ENCODE measurements at regions not wholly inside any gene's neighbourhood (a gene's known extent, or its start where the extent isn't known, plus 50 kb on each side); places are given as distances from the start of the nearest gene placed in this dataset.

DNA sequence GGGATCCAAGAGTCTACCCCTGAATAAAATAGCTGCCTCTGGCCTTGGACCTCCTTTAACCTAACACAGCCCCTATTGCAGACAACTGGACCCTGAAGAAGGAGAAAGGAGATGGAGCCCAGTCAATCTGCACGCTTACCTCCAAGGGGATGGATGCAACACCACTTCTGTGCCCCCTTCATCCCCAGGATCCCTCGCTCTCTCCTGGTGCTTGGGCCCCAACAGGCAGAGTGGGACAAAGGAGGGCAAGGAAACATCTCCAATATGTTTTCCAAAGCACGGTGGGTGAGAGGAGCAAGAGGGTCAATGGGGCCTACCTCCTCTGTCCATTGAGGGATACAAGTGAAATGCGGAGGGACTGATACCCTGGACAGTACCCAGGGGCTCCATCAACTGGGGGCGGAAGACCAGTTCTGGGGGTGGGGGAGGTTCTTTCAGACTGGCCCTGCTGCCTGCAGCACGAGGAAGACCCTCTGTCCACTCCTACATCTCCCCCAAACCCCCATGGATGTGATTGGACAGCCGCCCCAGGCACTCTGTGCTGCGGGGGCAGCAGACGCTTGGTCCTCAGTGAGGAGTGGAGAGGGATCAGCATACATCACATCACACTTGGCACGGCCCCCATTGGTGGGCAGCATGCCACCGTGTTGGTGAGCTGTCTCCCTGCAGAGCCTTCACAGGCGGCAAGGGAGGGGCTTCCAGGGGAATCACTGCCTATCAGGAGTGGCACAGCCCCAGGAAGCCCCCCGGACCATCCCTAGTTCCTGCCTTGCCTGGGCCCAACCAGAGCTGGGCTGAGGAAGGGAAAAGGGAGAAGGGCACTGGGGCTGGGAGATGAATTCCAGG is 70.6 kb downstream of the MRPL14 start:
- H3K9me3 ChIP-seq (ENCODE audit: control extremely low read depth in 1 of 3, control insufficient read depth in 2 of 3, insufficient read depth in 1 of 3, low read length in 2 of 3) = peaks cover 0 to 22% (median 4%) of the 10 kb centered on the region in 3 donors
- intact Hi-C loops (cut with micrococcal nuclease) = no loop called here
- H4K20me1 ChIP-seq (ENCODE audit: control insufficient read depth, insufficient read depth, low read length, poor library complexity, severe bottlenecking) = no peaks in the 10 kb centered on the region
- TF ChIP-seq EZH2 (IDR thresholded peaks at IDR 0.05; ENCODE audit: borderline replicate concordance, insufficient read depth, low read depth, low read length, poor library complexity, severe bottlenecking) = no peak
- TF ChIP-seq, protein P1, sequence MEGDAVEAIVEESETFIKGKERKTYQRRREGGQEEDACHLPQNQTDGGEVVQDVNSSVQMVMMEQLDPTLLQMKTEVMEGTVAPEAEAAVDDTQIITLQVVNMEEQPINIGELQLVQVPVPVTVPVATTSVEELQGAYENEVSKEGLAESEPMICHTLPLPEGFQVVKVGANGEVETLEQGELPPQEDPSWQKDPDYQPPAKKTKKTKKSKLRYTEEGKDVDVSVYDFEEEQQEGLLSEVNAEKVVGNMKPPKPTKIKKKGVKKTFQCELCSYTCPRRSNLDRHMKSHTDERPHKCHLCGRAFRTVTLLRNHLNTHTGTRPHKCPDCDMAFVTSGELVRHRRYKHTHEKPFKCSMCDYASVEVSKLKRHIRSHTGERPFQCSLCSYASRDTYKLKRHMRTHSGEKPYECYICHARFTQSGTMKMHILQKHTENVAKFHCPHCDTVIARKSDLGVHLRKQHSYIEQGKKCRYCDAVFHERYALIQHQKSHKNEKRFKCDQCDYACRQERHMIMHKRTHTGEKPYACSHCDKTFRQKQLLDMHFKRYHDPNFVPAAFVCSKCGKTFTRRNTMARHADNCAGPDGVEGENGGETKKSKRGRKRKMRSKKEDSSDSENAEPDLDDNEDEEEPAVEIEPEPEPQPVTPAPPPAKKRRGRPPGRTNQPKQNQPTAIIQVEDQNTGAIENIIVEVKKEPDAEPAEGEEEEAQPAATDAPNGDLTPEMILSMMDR (IDR thresholded peaks at IDR 0.05) = no peak
- DNase-seq (no peak), ATAC-seq (ENCODE audit: low read depth) (no peak)
- peaks cover 0 to 13% (median 2%) of the 10 kb centered on the region in 4 experiments for H3K27me3 ChIP-seq (replicated peaks in 1 of 4; ENCODE audit: control extremely low read depth in 1 of 4, control insufficient read depth in 3 of 4, insufficient read depth in 4 of 4, low read length in 3 of 4)
- no peak overlapping the region for H3K4me3 Mint-ChIP-seq
- no peaks in the 10 kb centered on the region for H3K36me3 ChIP-seq (replicated peaks in 1 of 2; ENCODE audit: control extremely low read depth in 1 of 2, control insufficient read depth in 1 of 2, extremely low read depth in 1 of 2, insufficient read depth in 2 of 2, low read length in 1 of 2)
- peaks cover 4% of the 10 kb centered on the region for H3K9me3 Mint-ChIP-seq (ENCODE audit: insufficient read depth)
- H3K4me3 ChIP-seq (ENCODE audit: control extremely low read depth in 1 of 5, extremely low read depth in 1 of 5, insufficient read depth in 1 of 5, low read depth in 2 of 5, low read length in 4 of 5) = no peak overlapping the region
- H3K4me1 ChIP-seq (ENCODE audit: control insufficient read depth in 2 of 2, insufficient read depth in 2 of 2, low read length in 2 of 2) = no peaks in the 10 kb centered on the region
- no peak overlapping the region for H3K27ac ChIP-seq (ENCODE audit: low read length in 2 of 2)
- POLR2A ChIA-PET = no interaction called here
- H3K9ac ChIP-seq (ENCODE audit: low read length) = no peak overlapping the region
- no peak overlapping the region for H3K4me2 ChIP-seq (replicated peaks; ENCODE audit: low read depth, low read length, poor library complexity, severe bottlenecking)
- H3K79me2 ChIP-seq (ENCODE audit: control insufficient read depth, insufficient read depth, low read length) = no peaks in the 10 kb centered on the region
- H2AFZ ChIP-seq (ENCODE audit: insufficient read depth, low read depth, low read length, poor library complexity, severe bottlenecking) = no peak overlapping the region
- WGBS (ENCODE audit: insufficient coverage) = 91% methylated on average over 4 of the region's 13 CpGs
- H3K27ac Mint-ChIP-seq = no peak overlapping the region
- H3K4me1 Mint-ChIP-seq = no peaks in the 10 kb centered on the region
- peaks cover 30% of the 10 kb centered on the region for H3K27me3 Mint-ChIP-seq
- CTCF ChIA-PET = interaction anchor here (1.3 to 1.4 kb wide), 2 partner anchors 18 to 288 kb away, joined by 3 read pairs; no protein-coding TSS in a partner anchor

Measured in B cell (primary cell).